Ishikawa (cell line): ENCODE measurements at regions not wholly inside any gene's neighbourhood (a gene's known extent, or its start where the extent isn't known, plus 50 kb on each side); places are given as distances from the start of the nearest gene placed in this dataset.

Experiments used
- TAF1 ChIP-seq: IDR thresholded peaks from 2 replicates; pipeline ENCODE4 v1.6.1; 2012; ENCODE audit warnings: low read depth, mild to moderate bottlenecking
- TF ChIP-seq, protein P1 (sequence below): IDR thresholded peaks from 2 replicates; pipeline ENCODE4 v1.6.1; 2012; ENCODE audit warnings: low read depth, mild to moderate bottlenecking

GRCh38 chr13:22271903-22272302 is 601.0 kb downstream of the FGF9 start:
- TF ChIP-seq, protein P1, sequence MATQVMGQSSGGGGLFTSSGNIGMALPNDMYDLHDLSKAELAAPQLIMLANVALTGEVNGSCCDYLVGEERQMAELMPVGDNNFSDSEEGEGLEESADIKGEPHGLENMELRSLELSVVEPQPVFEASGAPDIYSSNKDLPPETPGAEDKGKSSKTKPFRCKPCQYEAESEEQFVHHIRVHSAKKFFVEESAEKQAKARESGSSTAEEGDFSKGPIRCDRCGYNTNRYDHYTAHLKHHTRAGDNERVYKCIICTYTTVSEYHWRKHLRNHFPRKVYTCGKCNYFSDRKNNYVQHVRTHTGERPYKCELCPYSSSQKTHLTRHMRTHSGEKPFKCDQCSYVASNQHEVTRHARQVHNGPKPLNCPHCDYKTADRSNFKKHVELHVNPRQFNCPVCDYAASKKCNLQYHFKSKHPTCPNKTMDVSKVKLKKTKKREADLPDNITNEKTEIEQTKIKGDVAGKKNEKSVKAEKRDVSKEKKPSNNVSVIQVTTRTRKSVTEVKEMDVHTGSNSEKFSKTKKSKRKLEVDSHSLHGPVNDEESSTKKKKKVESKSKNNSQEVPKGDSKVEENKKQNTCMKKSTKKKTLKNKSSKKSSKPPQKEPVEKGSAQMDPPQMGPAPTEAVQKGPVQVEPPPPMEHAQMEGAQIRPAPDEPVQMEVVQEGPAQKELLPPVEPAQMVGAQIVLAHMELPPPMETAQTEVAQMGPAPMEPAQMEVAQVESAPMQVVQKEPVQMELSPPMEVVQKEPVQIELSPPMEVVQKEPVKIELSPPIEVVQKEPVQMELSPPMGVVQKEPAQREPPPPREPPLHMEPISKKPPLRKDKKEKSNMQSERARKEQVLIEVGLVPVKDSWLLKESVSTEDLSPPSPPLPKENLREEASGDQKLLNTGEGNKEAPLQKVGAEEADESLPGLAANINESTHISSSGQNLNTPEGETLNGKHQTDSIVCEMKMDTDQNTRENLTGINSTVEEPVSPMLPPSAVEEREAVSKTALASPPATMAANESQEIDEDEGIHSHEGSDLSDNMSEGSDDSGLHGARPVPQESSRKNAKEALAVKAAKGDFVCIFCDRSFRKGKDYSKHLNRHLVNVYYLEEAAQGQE, result no peak
- TF ChIP-seq TAF1, result no peak
